ENCODE measurements at regions not wholly inside any gene's neighbourhood (a gene's known extent, or its start where the extent isn't known, plus 50 kb on each side); places are given as distances from the start of the nearest gene placed in this dataset.

DNA sequence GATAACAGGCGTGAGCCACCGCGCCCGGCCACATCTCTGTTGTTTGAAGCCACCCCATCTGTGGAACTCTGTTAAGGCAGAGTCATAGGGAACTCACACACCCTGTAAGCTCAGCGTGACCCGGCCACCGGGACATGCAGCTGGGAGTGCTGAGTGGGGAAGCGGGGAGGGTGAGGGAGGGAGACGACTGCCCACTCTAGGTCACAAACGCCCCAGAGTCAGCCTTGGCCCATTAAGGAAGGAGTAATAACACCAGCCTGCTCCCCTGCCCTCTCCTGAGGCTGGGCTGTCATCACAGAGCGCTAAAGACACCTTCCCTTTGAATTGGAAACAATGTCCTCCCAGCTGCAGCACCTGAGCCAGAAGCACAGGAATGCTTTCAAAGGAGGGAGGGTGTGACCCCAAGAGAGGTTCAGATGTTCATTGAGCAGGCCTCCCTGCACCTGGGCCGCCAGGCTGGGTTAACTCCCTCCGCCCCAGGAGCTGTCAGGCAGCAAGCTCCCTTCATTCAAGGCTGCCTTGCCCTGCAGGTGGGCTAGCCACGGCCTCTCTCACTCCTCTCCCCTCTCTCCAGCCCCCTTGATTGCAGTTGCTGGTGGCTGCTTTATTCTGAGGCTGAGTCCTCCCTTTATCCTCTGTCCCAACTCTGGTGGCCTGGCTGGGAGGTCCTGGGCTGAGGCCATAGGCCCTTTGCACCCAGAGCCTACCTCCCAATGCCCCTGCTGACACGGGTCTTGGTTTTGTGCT lies 77.2 kb upstream of the HPCAL1 start:
- TF ChIP-seq POLR2A (conservative IDR thresholded peaks at IDR 0.05) (no peak), JUNB (CRISPR knock-in tag; conservative IDR thresholded peaks at IDR 0.05) (no peak)

Data from K562 (cell line).